ENCODE measurements at regions not wholly inside any gene's neighbourhood (a gene's known extent, or its start where the extent isn't known, plus 50 kb on each side); places are given as distances from the start of the nearest gene placed in this dataset.

DNA sequence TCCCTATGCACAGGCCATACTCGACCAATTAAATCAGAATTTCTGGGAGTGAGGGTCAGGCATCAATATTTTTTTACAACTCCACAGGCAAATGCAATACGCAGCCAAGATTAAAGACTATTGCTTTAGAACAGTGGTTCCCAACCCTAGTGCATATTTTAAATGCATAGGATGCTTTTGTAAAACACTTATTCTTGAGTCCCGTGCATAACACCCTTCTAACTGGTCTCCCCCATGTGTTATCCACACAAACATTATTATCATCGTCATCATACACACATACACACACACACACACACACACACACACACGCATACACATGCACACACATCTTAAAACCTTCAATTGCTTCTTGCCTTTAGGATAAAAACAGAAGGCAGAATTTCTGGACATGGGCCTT lies 145.0 kb upstream of the PELI1 start:
- TF ChIP-seq, protein P1, sequence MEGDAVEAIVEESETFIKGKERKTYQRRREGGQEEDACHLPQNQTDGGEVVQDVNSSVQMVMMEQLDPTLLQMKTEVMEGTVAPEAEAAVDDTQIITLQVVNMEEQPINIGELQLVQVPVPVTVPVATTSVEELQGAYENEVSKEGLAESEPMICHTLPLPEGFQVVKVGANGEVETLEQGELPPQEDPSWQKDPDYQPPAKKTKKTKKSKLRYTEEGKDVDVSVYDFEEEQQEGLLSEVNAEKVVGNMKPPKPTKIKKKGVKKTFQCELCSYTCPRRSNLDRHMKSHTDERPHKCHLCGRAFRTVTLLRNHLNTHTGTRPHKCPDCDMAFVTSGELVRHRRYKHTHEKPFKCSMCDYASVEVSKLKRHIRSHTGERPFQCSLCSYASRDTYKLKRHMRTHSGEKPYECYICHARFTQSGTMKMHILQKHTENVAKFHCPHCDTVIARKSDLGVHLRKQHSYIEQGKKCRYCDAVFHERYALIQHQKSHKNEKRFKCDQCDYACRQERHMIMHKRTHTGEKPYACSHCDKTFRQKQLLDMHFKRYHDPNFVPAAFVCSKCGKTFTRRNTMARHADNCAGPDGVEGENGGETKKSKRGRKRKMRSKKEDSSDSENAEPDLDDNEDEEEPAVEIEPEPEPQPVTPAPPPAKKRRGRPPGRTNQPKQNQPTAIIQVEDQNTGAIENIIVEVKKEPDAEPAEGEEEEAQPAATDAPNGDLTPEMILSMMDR (IDR thresholded peaks at IDR 0.05; ENCODE audit: poor library complexity): no peak
- TF ChIP-seq EZH2phosphoT487 (IDR thresholded peaks at IDR 0.05; ENCODE audit: low read depth, severe bottlenecking, unreplicated experiment) (no peak), EZH2 (IDR thresholded peaks at IDR 0.05; ENCODE audit: borderline replicate concordance) (no peak)
